Retina (tissue), 1 donor: ENCODE measurements at regions not wholly inside any gene's neighbourhood (a gene's known extent, or its start where the extent isn't known, plus 50 kb on each side); places are given as distances from the start of the nearest gene placed in this dataset.
A peak's percentile ranks its signal among the peaks of the same experiment; 100 is the strongest.

Experiments
- DNase-seq: peaks from one replicate; pipeline ENCODE4 v3.0.0-alpha.2; 2016

DNA sequence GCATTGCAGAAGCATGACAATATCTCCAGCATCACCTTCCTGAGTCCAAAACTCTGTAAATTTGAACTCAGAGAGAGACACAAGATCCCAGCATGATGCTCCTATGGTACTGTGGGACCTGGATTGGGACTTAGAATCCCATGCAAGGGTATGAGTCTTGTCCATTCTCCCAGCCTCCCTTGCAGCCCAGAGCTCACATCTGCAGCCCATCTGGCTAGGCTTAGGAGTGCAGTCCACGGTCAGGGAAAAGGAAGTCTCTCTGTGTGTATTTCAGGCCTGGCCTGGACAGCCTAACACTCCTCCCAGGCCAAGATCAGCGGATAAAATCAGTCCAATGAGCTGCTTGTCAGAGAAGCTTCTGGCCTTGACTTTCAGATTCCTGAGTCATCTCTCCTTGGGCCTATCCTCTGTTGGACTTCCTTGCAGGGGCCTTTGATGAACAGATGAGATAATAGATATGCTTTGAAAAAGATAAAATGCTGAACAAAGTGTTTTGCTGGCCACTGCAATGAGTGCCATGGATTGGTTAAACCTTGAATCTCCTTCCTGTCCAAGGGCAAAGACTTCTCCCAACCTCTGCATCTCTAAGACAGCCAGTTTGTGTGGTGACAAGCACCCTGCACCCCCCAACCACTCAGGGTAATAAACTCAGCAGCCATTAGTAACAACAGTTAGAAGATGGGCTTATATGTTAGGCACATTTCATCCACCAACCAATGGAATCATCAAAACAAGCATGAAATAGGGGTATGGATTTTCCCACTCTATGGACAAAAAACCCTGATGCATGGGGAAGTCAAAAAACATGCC lies 412.8 kb upstream of the TBX3 start:
- DNase-seq: no peak

DNA sequence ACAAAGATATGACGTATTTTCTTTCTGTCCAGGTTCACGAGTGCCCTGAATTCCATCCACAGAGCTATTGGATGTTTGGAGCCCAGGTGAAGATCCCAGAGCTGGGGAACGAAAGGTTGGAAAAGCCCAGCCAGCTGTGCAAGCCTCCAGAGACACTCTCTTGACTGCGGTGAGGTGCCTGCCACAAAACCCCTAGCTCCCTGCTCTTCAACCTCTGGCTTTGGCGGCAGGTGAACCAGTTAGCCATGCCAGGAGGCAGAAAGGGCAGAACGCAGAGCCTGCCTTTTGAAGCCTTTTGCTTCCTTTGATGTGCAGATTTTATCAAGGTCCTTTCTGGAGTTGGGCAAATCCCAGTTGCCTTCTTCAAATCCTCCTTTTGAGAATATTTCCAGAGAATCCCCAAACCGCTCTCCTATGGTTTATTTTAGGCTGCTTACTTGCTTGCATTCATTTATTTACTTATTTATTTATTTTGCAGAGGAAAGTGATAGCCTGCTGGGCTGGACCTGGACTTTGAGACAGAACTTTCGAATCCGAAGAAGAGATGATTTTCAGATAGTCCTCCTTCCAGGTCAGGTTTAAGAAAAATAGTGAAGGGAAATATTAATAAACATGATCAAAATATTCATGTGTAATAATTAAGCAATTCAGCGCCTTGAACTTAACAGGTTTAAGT lies 411.2 kb upstream of the TBX3 start:
- DNase-seq: no peak

DNA sequence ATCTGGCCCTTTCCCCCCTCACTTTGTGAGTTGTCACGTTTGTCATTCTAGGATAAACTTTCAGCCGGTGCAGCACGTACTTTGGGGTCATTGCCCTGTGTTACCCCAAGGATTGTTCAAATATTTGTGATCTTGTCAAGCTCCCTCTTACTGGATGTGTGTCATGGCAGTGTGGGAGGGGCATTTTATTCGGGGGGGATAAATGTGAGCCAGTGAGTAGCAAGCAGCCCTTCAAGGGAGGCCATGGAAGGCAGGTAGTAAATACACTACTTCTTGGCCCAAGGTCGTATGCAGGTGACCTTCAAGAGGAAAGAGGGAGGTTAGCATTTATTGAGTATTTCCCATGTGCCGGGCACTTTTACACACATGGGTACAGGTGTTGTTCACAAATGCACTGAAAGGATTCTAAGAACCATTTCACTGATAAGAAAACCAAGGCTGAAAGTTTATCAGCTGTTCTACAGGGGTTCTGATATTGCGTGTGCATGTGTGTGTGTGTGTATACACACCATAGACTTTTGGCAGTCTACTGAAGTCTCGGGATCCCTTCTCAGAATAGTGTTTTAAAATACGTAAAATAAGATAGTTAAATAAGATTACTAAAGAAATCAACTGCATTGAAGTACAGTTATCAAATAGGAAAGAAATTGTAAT lies 410.3 kb upstream of the TBX3 start:
- no peak for DNase-seq

DNA sequence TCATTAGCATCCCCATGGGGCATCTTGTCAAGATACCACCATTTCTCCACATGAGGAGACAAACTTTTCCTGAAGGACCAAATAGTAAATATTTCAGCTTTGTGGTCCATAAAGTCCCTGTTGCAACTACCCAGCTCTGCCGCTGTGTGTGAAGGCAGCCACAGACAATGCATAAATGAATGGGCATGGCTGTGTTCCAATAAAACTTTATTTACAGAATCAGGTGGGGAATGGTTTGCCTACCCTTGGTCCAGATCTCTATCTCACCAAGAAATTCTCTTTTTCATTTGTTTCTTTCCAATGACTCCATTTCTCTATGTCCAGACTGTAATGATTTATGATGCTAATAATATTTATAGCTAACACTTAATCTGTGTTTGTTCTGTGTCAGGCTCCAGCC lies 409.3 kb upstream of the TBX3 start:
- no peak for DNase-seq

DNA sequence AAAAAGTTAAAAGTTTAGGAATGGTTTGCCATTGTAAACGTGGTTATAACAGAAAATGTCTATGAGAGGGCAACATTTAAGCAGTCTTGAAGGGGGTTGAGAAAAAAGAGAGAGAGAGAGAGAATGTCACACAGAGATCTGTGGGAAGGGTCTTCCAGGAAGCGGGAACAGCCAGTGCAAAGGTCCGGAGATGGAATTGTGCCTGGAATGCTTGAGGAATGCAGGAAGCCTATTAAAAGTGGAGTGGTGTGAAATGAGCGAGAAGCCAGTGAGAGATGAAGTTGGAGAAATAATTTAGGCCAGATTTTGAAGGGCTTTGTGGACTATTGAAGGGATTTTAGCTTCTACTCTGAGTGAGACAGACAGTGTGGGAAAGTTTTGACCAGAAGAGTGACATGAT lies 406.8 kb upstream of the TBX3 start:
- no peak for DNase-seq

DNA sequence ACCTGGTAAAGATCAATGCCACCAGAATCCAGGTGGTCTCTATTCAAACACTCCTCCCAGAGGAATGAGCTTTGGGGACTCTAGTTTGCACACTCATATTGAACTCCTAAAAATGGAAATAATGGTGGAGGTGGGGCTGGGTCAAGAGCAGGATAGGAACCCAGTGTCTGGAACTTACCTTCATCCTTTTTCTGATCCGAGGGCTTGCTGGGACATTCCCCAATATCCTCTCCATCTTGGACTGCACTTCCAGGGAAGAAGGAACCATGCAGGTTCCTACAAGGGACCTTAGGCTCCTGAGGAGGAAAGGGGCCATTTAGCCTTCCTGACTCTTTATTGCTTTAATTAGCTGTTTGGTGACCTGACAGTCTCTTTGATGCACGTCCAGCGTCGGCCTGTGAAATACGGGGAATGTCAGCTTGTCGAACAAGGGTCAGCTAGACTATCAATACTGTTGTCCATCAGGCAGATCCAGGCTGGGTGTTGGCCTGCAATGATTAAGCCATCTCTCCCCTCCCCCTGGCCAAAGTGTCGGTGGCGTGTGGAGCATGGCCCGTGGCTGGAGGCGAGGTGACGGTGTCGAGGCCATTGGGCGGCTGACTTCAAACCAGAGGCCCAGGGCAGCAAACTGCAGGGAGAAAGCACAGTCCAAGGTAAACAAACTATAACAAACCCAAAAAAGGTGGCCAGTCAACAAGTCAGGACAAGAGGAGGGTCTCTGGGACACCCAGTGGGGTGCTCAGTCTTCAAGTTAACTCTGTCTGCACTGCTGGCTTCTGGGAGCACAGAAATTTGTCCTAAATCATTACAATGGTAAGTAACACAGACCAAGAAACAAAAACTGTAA lies 405.2 kb upstream of the TBX3 start:
- no peak for DNase-seq

DNA sequence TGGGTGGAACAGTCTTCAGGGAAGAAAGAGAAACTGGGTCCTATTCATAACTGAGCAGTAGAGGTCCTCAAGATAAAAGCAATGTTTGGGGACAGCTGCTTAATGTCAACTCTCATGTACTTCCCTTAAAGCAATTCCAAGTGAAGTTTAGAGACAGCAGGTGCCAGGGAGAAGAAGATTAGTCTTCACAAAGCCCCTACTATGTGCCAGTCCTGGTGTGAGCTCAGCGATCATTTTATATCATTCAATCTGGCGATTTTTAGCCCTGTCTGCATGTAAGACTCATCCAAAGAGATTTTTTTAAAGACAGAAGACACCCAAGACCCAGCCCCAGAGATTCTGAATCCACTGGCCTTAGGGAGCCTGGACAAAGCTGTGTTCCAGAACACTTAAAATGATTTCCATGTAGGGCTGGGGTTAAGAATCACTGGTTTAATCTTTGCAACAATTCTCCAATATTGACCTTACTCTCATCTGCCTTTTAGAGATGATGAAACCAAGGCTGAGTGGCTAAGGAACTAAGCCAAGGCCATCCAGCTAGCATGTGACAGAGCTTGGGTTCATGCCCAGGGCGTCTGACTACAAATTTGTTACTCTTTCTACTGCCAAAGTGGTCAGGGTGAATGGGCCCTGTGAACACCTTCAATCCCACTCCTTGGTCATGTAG lies 404.5 kb upstream of the TBX3 start:
- DNase-seq: no peak

DNA sequence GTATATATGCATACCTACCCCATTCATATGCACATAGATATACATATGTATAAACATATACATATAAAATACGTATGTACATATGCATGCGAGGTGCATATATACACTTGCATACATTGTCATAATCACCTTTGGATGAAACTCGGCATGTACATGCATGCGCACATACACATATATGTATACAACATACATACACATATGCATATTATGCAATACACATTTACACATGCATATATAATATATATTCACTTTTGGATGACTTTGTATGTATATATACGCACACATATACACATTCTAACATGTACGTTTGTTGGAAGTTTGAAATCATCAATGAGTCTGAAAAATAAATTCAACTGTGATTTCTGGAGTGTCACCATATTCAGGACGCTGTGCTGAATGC lies 401.6 kb upstream of the TBX3 start:
- no peak for DNase-seq

DNA sequence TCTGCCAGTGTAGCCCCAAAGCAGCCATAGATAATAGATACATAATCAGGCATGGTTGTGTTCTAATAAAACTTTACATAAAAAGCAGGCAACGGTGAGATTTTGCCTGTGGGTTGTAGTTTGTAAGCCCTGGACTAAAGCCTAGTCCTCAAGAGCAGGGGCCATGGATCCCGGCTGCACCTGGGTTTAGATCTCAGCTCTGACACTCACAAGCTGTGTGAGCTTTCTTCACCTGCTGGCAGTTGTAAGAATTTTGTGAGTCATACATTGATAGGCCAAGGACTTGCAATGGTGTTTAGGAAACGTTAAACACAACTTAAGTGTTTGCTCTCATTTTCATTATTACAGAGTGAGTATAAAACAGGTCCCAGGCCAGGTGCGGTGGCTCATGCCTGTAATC lies 395.8 kb upstream of the TBX3 start:
- DNase-seq: no peak

DNA sequence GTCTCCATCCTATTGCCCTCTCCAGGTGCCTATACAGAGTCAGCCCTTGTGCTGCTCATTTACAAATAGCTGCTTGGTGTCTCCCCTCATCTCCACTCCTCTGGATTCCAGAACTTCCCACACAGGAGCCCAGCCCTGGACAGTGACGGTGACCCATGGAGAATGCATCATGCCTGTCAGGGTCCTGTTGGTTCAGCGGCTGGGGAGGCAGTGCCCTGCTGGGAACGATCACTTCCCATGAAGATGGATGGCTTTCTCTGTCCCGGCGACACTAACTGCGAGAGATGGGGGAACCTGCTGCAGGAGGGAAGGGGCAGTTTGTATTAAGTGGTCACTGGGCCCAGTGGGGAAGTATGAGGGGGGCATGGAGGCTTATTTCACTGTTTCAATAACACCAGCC lies 395.0 kb upstream of the TBX3 start:
- DNase-seq: no peak

DNA sequence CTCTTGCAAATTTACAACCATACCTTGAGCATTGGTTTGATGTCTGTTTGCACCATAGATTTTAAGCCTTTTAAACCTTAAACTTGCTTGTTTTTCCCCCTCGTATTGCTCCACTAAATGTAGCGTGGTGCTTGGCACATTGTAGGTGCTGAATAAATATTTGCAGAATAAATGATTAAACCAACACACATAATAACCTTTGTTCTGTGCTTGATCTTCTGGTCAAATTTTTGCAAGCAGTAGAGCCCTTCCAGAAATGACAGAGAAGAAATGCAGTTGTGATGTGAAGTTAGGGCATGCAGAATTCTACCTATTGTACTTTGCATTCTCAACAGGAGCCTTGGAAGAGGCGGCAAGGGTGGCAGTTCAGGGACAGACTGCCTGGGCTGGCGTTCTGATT lies 394.4 kb upstream of the TBX3 start:
- DNase-seq: no peak

DNA sequence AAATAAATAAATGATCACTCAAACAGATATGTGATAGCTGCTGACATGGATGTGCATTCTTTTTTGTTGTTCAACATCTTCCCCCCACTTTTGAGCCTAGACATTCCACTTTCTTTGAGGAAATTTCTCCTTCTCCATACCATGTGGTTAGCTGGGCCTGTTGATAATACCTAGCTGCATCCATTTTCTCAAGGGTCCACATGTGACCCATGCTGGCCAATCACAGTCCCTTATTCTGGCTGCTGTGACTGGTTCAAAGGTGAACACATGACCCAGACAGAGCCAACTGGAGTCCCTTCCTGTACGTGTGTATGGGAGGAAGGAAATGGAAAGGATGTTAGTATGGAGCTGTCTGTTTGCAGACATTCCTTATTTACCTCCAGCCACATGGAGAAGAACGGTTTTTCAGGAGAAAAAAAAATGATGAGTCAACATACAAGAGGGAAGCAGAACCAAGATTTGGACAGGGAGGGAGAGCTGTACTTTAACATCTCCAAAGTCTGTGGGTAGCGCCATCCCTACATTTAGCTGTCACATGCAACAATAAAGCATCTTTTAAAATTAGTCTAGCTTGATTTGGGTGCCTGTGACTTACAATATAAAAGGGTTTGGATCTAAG lies 391.7 kb upstream of the TBX3 start:
- DNase-seq: no peak

DNA sequence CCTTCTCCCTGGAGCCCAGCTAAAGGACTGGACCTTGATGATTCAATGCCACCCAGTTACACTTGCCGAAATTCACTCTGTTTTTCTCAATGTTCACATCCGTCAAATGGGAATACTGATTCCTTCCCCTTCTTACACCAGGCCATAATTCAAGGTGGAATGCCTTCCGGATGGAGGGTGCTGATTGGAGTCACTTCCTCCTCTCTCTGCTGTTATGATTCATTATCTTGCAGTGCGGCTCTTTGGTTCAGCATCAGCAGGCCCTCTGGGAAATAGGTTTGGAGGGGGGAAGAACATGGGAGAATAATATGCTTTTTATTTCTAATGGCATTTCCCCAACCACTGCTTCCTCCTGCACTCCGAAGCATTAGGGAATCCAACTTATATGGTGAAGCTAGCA lies 390.6 kb upstream of the TBX3 start:
- DNase-seq: no peak

DNA sequence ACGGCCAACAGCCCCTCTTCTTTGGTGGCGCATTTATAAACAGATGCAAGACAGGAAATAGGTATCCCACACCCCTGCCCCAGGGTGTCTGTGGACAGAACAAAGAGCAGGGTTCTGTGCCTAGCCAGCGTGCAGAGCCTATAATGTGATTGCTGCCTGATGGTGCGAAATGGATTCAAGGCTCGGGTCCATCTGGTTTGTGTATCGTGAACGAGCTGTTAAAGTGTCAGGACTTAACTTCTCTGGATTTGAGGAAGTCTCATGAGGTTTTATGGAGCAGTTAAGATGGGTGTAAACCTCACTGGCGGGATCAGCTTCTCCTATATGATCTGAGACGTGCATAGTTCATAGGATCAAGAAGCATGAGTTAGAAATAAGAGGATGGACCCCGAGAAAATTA lies 388.7 kb upstream of the TBX3 start:
- no peak for DNase-seq

DNA sequence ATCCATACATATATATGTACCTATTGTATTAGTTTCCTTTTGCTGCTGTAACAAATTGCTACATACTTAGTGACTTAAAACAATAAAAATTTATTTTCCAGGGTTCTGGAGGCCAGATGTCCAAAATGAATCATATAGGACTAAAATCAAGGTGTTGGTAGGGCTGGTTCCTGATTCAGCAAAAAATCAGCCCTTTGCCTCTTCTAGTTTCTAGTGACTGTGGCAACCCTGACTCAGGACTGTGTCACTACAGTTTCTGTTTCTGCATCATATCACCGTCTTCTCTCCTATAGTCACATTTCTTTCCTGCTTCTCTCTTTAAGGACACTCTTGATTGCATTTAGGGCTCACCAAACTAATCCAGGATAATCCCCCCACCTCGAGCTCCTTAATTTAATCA lies 386.3 kb upstream of the TBX3 start:
- no peak for DNase-seq

DNA sequence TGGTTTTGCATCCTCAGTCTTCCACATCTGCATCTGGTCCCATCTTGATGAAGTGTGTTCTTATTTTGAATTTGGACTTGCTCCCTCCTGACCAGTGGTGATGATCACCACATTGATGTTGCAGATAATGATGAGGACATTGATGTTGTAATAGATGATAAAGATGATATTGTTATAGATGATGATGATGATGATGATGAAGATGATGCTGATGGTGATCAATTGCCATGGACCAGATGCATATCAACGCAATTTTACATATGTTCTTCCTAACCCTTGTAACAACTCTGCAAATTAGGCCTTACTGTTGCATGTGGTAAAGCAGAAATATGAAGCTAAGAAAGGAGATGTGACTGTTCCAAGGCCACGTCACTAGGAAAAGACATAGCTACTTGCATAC lies 380.3 kb upstream of the TBX3 start:
- no peak for DNase-seq

DNA sequence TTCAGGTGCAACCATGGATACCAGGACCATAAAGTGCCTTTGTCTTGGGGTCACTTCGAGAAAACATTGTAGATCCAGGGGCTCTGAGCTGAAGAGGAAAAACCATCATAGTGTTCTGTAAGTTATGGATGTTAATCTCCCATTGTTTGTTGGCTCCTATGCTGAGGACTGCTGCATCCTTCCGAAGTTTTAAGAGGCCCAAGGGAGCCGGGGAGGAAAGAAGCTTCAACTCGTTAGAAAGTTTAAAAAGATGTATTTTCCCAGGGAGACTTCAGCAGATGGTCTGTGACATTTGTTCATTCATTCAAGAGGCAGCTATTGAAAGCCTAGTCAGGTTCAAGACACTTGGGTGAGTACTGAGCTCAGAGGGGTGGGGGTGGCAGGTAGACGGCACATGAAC lies 378.8 kb upstream of the TBX3 start:
- DNase-seq: no peak

DNA sequence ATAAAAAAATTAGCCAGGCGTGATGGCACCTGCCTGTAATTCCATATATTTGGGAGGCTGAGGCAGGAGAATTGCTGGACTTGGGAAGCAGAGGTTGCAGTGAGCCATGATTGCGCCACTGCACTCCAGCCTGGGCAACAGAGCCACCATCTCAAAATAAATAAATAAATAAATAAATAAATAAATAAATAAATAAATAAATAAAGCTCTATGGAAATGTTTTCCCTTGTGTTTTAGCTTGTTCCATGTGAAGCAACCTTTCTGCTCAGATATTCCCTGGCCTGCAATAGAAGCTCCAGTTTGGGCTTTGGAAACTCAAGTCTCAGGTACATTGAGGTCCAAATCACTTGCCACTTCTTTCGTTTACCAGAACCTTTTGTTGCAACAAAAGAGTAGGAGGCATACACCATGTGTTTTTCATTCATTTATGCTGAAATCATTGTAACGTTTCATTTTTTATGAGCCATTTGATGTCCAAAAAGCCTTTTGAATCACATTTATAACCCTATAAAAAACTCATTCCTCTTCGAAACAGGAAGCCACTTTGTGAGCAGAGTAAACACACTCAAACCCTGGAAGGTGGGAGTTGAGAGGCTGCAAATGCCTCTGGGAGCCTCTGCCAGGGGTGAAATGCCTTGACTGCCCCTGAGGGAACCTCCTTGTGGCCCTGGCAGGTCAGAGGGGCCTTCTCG lies 376.6 kb upstream of the TBX3 start:
- no peak for DNase-seq

DNA sequence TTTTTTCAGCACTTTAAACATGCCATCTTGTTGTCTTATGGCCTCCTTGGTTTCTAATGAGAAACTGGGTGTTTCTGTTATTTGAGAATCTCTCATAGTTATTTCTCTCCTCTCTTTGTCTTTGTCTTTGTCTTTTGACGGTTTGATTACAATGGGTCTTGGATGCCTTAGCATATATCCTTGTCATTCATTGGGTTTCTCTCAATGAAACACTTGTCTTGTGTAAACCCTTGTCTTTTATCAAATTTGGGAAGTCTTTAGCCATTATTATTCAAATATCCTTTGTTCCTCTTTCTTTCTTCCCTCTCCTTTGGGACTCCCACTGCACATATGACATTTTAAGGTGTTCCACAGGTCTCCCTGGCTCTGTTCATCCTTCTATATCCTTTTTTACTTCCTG lies 373.5 kb upstream of the TBX3 start:
- DNase-seq: no peak

DNA sequence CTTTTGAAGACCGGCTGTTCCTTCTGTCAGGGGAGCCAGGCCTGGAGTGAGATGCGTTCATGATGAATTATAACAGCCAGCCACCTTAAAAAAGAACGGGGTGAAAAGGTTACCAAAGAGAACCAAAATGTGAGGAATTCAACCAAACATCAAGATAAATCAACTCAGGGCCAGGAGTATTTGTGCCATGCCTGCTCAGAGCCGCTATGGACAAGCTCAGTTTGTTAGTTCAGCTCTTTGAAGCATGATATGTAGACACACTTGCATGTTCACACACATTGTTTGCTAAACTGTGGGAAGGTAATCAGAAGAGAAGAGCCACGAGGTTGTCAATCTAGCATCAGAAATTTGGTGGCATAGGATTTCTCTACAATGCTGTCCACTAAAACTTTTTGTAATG lies 367.4 kb upstream of the TBX3 start:
- DNase-seq: peak; percentile 36

DNA sequence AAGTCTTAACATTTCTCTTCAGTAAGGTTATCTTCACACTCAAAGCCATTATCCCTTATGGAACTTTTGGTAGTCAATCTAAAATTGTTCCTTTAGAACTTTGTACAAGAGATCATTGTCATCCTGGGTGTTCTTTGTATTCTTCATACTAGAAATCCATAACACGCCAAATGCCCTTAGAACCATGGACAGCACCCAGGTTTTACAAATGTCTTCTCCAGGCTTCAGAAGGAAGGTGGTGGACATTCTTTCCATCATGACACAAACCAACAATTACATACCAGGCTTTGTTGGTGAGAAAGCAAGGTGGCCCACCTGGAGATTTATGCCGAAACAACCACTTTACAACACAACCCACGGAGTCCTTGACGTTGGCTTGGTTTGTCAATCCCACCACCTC lies 365.6 kb upstream of the TBX3 start:
- DNase-seq: no peak

DNA sequence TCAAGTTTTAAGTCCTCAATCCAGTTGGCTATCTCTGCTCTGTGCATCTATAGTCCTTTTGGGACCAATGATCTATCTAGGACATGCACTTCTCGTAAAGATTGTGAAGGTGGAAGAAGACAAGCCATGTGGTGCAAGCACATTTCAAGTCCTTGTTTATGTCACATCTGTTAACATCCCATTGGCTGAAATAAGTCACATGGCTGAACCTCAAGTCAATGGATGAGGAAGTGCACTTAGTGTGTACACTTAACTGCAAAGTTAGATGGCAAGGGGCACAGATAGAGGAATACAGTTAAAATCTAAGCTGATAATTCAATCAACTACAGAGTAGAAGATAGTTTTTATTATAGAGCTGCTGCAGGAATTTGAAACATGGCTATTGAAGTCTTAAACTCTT lies 362.8 kb upstream of the TBX3 start:
- no peak for DNase-seq
